HG03565 (cell line): ENCODE measurements at regions not wholly inside any gene's neighbourhood (a gene's known extent, or its start where the extent isn't known, plus 50 kb on each side); places are given as distances from the start of the nearest gene placed in this dataset.
"Not testable (repeated sequence)": the region's sequence is repeated elsewhere in the genome, so short reads cannot be mapped to it uniquely, and the experiment has no call there.

Experiments
- ATAC-seq: cut with Tn5 transposase; IDR thresholded peaks from one replicate; pipeline ENCODE4 v1.9.1; 2021; ENCODE audit warnings: mild to moderate bottlenecking, moderate library complexity; ENCODE audit not compliant: unreplicated experiment

DNA sequence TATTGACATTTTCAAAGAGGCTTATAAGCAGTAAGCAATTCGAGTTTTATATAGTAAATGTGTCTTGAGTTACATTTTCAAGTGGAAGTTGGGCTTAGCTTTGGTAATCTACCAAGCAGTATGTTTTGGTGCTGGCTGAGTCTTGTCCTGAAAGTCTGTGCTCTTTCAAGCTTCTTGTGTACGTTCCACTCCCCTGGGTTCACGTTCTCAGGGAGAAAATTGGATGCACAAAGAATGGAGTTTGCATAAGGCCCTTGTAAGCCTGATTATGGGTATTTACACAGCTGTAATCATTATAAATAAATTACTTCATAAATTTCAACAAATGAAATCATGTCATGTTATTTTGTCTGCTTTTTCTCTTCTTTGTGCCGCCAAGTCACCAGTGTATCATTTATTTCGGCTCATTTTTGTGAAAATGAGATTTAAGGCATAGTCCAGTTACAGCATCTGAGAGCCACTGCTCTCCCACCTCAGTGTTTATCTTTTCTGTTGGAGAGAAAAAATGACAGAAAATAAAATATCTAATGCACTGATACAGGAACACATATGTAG lies 262.5 kb downstream of the BTBD3 start:
- no peak for ATAC-seq

DNA sequence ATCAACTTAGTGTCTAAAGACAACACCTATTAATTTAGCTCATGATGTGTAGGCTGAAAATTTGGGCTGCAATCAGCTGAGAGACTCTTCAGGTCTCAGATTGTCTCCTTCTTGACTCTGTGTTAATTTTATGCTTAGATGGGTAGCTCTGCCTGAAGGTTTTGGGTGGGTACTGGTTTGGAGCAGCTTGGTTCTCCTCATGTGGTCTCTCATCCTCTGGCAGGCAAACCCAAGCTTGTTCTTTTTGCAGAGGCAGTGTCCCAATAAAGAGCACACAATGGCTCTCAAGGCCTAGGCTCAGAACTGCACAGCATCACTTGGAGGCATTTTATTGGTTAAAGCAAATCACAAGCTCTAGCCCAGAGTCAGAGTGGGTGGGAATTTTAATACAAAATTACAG lies 280.6 kb downstream of the BTBD3 start:
- ATAC-seq: no peak

DNA sequence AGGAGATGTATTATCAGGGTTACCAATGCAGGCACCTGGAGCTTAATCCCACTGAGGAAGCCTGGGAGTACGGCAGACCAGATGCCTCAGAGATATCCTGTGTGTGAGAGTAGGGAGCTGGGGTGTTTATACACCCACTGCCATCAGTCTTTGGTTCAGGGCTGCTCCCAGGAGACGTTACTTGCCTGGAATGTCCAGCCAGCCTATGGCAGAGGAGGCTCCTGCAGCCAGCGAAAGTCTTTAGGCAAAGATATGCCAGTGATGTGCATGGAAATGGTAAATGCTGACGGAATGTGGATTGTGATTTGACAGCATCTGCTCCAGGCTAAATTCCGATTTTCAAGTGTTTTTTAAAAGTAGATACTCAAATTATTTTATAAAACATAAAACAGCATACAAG lies 282.0 kb downstream of the BTBD3 start:
- ATAC-seq: no peak

DNA sequence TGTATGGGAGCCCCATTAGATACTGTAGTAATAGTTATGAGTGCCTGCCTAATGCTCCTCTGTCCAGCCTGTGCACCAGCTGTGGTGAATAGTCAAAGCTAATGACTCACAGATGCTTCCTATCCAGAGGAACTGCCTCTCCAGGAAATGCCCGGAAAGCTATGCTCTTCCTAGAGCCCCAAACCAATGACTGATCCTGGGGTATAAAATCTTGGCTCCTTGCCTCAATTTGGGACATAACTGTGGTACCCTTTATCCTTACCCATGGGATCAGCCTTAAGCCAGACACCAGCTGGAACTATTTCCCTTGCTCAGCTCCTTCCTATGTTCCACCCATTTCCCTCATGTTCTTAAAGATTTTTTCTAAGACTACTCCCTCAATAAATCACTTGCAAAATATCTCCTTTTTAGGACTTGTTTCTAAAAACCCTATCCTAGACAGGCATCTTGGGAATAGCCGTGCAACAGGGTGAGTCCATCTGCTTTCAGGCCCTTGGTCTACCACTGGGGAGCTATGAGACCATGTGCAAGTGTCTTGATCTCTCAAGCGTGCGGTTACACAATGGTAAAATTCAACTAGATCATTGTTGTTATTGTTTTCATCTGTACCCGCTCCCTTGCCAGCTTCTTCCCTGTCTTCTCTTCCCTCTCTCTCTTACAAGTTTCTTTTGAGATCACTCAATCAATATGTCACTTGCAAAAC lies 283.7 kb downstream of the BTBD3 start:
- no peak for ATAC-seq

DNA sequence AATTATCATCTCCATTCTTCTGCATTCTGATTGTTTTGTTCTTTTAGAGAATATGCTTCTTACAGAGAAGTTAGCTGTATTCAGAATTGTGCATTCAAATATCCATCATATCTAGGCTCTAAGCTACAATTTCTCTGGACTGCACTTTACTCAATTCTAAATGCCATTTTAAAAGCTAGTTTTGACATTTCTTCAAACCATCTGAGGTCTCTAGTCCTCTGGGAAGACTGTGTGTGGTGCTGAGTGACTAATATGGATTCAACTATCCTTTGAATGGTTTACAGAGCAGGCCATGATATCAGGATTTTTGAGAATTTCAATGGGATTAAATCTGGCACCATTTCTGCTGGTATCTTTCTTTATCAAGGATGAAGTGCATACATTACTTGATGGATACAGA lies 285.7 kb downstream of the BTBD3 start:
- no peak for ATAC-seq

DNA sequence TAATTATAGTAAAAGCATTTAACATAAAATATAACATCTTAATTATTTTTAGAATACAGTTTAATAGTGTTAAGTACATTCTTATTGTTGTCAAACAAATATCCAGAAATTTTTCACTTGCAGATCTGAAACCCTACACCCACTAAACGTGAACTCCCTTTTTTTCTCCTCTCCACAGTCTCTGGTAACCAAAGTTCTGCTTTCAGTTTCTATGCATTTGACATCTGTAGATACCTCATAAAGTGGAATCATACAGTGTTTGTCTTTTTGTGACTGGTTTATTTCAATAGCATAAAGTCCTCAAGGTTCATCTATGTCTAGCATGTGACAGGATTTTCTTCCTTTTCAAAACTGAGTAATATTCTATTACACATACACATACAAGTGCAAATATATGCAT lies 286.3 kb downstream of the BTBD3 start:
- ATAC-seq: no peak

DNA sequence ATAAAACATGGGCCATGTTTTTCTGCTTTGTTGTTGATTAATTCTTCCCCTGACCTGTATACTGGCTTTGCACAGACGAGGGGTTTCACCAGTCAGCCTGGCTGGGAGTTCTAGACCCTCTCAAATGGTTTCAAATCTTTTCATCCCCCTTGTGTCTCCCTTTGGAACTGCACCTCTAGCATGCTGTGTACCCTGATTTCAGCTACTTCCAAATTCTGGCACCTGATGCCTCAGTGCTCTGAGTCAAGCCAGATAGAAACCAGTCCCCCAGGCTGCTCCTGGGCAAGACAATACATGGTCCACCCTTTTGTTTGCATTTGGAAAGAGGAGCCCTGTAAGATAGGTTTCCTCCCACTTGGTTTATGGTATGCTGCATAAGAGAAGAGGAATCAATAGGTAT lies 290.2 kb downstream of the BTBD3 start:
- ATAC-seq: no peak

DNA sequence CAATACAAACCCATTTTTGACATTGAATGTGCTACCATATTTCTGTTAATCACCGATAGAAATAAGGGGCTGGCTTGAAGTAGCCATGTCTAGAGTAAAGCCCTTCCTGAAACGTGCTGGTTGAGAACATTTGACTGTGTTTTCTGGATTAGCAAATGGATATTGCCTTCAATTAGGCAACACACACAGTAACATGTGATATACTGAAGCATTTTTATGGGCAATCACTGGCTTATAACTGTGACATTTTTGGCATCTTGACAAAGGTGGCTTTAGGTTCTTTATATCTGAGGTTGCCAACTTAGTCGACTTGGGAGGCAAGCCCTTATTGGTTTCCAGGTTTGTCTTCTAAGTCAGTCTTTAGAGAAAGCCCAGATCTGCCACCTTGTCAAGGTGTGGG lies 292.9 kb downstream of the BTBD3 start:
- ATAC-seq: no peak

DNA sequence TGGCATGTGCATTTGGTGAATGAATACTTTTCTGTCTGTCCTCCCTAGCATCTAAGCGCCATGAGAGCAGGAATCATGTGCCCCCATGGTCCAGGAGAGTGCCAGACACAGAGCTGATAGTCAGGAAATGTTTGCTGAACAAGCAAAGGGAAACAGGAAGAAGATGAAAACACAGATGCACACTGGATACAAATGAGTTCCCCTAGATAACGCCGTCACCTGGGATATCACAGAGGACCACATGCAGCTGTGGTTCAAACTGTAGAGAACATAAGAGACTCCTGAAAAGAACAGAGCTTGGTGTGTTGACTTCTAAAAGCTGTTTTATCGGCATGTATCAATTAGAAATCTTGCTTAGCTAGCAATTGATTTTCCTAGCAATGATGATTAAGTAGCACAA lies 293.7 kb downstream of the BTBD3 start:
- no peak for ATAC-seq

DNA sequence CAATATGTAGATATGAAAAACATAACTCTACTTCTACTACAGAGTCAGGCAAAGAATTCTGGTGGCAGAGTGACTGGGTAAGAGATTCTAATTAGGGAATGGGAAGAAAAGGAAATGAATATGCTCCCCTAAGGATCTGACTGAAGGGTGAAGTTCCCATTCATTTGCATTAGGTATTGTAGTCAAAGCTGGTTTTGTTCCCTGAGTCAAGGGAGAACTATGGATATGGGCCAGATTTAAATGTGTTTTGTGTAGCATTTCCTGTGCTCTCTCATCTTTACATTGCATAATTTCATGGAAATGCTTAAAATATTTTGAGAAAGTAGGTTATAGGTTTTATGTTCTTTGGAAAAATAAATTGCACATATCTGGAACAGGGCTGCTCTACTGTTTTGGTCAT lies 299.7 kb downstream of the BTBD3 start:
- no peak for ATAC-seq

DNA sequence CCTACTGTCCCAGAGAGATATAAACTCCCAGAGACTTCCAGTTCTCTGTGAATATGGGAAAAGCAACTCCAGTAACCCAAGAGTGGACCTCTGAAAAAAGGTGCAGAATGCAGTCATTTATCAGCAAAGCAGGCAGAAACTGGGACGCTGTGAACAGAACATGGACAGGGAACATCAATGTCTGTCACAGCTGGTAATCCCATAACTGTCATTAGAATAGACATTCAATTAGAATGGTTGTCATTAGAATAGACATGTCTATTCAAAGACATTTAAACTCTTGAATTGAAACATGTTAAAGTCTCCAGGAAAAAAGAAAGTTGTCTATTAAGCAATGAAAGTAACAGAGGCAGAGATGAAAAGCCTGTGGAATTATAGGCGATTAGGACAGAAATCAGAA lies 302.1 kb downstream of the BTBD3 start:
- ATAC-seq: no peak

DNA sequence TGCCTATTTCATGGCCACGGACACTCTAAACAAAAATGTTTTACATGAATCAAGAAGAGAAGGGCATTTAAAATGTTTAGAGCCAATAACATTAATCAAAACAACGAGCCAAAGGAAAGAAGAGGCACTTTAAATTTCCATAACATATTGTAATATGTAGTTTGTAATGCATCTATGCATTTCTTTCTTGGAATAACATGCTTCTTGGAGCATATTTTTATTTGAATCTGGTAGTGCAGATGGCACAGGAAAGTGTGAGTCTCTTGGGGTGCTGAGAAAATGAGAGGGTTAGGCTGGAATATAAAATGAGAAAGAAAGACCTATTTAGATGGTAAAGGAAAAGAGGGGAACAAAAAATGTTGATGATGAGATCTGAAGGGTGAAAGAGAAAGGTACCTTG lies 305.4 kb downstream of the BTBD3 start:
- ATAC-seq: no peak

DNA sequence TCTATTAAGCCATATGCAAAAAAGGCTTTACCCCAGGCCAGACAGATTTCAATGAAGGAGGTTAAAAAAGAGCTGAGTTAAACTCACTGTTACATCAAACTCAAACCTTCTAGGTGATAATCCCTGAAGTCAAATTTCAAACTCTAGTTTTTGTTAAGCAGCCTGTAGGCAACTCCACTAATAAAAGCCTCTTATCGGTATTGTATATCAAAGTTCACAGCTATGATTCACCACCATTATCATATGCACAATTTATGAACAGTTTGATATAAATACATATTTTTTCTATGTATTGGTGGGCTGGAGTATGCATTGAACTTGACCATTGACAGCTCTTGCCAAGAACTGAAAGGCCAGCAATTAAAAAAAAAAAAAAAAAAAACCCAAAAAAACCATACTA lies 308.2 kb downstream of the BTBD3 start:
- ATAC-seq: no peak

DNA sequence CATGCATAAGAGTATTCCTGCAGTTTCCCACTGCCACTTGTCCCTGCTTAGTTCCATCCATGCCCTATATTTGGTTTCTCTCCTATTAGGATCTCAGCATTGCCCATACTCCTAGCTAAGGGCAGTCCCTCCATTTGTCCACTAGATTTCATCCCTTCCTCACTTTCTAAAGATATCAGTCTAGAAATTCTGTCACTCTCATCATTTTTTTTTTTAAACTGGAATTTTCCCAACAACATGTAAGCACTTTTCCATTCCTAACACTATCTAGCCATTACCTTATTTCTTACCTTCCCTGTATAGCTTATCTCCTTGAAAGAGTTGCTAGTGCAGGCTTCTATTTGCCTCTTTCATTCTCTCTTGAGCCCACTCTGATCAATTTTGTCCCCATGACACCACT lies 312.2 kb downstream of the BTBD3 start:
- no peak for ATAC-seq

DNA sequence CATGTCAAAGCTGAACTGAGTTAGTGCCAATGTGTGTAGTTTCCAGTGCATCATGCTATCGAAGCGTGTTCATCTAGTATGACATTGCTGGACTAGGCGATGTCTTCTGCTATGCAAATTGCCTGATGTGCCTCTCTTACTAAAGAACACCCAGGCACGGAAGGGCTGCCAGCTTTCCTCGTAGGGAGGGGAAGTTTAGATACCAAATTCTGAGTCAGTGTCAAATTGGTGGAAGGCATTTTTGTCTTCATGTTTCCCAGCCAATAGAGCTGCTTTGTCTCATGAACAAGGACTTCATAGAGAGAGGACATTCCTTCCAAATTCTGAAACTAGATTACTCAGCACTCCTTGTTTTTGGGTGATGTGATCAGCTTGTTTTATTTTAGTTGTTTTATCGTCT lies 320.1 kb downstream of the BTBD3 start:
- ATAC-seq: no peak

DNA sequence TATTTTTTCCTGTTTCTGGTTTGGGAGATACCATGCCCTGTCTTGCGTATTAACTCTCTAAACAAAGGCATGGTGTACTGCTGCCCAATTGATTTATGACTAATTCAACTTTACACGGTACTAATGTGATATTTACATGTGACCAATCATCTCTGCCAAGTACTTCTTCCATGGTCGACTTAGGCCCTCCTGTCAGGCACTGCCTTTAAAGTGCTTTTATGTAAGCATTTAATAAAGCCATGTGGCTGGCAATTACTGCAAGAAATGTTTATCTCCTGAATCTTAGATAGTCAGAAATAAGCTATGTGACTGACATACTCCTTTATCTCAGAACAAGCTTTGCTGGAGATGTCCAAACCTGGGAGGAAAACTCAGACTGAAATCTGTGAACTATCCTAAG lies 323.4 kb downstream of the BTBD3 start:
- no peak for ATAC-seq

DNA sequence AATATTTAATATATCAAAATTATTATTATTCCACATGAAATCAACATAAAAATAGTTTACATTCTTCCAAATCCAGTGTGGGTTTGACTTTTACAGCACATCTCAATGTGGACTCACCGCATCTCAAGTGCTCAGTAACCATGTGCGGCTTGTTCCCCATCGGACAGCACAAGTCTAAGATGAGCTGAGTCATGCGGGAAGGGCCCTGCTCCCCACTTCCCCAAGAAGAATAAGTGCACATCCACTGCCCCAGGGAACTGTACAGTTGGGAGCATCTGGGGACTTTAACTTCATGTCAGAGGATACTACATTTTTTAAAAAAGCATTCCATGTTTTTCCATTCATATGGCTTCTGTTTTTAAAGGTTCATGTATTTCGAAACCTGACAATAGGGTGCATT lies 325.6 kb downstream of the BTBD3 start:
- no peak for ATAC-seq

DNA sequence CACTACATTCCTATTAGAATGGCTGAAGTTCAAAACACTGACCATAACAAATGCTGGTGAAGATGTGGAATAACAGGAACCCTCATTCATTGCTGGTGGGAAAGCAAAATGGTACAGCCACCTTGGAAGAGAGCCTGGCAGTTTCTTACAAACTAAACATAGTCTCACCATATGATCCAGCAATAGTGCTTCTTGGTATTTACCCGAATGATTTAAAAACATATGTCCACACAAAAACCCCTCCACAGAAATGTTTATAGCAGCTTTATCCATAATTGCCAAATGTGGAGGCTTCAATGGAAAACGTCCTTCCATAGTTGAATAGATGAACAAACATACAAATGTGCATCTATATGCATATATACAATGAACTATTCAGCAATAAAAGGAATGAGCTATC lies 330.8 kb downstream of the BTBD3 start:
- ATAC-seq: no peak

DNA sequence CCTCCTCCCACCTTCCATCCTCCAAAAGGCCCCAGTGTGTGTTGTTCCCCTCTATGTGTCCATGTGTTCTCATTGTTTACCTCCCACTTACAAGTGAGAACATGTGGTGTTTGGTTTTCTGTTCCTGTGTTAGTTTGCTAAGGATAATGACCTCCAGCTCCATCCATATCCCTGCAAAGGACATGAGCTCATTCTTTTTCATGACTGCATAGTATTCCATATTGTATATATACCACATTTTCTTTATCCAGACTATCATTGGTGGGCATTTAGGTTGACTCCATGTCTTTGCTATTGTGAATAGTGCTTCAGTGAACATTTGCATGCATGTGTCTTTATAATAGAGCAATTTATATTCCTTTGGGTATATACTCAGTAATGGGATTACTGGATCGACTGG lies 333.0 kb downstream of the BTBD3 start:
- not testable (repeated sequence) for ATAC-seq

DNA sequence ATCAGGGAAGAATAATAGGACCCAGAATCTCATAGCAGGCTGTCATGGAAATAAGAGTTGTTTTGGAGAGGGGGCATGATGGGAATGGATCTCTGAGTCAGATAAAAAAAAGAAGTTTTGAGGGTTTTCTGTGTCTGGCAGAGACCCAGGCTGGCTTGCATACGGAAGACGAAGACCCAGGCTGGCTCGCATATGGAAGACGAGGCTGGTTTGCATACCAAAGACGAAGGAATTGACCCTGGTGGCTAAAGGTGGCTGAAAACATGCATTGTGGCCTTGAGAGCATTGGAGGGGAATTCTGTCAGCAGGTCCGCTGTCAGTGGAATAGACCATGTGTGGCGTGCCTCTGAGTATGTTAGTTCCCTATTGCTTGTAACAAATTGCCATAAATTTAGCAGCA lies 335.1 kb downstream of the BTBD3 start:
- no peak for ATAC-seq

DNA sequence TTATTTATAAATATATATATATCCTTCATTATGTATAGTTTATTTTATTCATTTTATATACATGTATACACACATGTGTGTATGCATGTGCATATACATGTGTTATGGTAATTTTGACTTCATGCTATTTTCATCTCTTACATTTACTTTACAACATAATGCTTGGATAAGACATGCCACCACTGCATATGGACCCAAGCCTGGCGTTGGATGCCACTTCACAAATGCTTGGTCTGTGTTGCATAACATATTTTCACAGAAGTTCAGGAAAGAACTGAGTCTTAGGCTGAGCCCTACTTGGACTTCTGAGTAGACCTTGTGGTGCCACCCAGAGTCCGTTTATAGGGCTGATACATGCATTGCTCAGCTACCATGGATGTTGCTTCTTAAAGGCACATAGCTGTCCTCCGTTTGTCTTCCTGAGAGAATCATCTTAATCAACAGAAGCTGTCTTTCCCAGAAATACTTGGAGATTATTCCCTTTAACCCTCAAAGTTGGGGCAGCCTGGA lies 337.8 kb downstream of the BTBD3 start:
- no peak for ATAC-seq

DNA sequence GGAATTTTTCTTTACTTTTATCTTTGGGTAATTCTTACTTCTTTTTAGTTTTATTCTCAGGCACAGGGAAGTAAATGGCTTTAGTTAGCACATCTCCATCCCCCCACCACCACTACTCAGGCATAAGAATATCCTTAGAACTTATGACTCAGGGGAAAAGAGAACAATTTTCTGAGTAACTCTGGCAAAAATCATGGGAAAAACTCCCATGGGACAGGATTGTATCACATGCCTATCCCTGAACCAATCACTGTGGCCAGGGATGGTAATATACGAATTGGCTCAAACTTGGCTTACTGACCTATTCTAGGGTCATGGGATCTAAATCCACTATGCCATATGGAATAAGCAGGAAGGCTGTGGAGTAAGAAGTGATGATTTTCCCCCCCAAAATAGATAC lies 339.1 kb downstream of the BTBD3 start:
- ATAC-seq: no peak

DNA sequence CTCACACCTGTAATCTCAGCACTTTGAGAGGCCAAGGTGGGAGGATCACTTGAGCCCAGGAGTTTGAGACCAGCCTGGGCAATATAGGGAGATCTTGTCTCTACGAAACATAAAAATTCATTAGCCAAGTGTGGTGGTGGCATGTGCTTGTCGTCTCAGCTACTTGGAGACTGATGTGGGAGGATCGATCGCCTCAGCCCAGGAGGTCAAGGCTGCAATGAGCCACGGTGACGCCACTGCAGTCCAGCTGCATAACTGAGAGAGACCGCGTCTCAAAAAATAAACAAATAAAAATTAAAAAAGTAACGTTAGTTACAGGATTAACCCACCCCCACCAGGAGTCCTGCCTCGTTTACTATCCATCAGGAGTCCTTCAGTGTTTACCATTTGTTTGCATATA lies 345.1 kb downstream of the BTBD3 start:
- ATAC-seq: no peak
